SKM-1 (cell line): ENCODE measurements at regions not wholly inside any gene's neighbourhood (a gene's known extent, or its start where the extent isn't known, plus 50 kb on each side); places are given as distances from the start of the nearest gene placed in this dataset.
"Not testable (repeated sequence)": the region's sequence is repeated elsewhere in the genome, so short reads cannot be mapped to it uniquely, and the experiment has no call there.

ENCODE experiments used
- DNase-seq: peaks from one replicate; lab custom pipeline; 2025; ENCODE audit not compliant: unreplicated experiment; lab: John Stamatoyannopoulos, UW

GRCh38 chr9:108269371-108269770 is 586.4 kb downstream of the ACTL7B start:
- no peak for DNase-seq

- DNase-seq: no peak
These were observed 590.7 kb downstream of the ACTL7B start for GRCh38 chr9:108265065-108265464.

- DNase-seq: no peak
These were observed 591.7 kb downstream of the ACTL7B start for GRCh38 chr9:108264093-108264492.

DNA sequence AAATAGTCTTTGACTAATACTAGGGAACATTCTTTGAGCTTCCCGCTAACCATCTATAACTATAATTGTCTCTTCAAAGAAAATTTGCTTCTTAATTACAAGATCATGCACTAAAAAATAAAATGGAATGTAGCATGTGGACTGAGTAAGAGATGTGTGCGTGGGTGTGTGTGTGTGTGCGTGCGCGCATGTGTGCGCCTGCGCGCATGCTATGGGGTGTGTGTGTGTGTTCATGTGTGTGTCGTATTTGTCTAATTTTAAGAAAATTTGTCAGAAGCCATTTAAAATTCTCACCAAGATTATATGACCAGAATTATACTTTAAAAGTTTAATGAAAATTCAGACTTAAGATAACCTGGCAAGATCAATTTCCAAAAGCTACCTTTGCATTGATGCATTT is 593.0 kb downstream of the ACTL7B start:
- no peak for DNase-seq

DNA sequence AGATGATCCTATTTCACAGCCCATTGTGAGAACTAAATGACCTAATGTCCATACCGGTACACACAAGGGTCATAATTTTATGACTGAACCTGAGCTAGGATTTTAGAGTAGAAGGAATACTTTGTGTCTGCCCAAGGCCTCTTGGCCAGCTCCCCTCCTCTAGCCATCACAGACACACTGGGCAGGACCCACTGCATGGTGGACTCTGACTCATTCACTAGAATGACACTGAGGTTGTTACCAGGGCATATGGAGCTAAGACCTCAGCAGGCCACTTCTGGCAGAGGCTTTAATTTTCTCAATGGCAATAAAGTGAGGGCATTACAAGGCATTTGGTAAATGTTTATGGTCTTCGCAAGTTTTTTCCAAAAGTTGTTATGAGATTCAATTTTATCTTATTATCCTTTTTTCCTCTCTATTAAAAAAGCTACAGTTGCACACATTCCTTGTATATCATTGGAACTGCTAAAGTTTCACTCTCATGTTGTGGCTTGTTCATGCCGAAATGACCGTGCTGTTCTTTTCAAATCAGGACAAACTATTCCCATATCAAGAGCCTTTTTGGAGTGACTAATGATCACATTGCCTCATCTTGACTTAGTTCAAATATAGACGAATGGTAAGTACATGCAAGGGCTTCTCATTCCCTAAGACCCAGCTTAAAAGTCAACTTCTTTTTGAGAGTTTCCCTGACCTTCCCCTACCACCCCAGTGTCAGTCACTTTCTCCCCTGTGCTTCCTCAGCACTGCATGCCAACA is 595.7 kb downstream of the ACTL7B start:
- no peak for DNase-seq

DNA sequence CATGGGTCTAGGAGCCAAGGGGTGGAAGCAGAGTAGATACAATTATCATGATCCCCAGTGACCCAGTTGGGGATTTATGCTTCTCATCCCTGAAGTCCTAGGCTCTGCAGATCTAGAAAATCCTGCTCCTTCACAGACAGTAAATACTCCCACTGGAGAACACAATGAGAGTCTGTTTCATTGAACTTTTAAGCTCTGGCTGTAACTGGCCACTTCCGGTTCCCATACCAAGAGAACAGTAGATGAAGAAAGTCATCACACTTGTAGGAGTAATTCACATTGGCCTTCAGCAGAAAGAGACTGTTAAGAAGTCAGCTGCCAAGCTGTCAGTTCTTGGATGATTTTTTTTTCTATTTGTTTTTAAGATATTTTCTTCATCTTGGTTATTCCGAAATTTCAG is 597.1 kb downstream of the ACTL7B start:
- DNase-seq: no peak

DNA sequence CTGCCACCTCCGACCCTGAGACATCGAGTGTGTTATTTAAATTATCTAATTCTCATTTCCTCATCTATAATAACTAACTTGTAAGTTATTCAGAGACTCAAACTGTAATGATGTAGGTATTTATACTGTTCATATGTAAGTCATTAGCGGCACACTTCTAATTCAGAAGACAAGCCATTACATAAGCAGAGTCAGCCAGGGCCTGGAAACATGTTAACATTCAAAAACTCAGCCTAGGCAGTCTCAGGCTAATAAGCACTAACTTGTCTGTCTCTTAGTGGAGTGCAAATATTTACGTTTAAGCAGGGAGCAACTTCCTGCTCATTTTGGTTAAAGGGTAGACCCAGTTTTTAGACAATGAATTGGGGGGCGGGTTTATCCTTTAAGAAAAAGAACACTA is 598.4 kb downstream of the ACTL7B start:
- no peak for DNase-seq

GRCh38 chr9:108254236-108254635 is 601.5 kb downstream of the ACTL7B start:
- DNase-seq: no peak

- DNase-seq: not testable (repeated sequence)
These were observed 608.4 kb downstream of the ACTL7B start for GRCh38 chr9:108247391-108247790.

GRCh38 chr9:108245901-108246300 is 609.9 kb downstream of the ACTL7B start:
- DNase-seq: no peak

DNA sequence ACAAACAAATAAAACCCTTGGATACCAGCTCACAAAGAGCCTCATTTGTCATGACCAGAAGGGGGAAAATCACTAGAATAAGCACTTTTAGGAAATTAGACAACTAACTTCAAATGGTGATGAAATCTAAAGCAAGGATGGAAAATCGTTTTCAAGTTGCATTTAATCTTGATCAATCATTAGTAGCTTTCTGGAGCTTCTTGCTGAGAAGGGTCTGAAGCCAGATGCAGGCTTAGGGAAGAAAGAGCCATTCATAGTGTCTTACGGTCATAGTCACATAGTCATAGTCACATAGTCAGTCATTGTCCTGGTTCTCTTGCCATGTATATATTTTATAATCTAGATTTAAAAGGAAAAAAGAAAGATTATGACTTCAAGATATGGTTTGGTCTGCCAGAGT is 610.5 kb downstream of the ACTL7B start:
- DNase-seq: no peak

- no peak for DNase-seq
These were observed 611.1 kb downstream of the ACTL7B start for GRCh38 chr9:108244686-108245085.

GRCh38 chr9:108241384-108242073 is 614.3 kb downstream of the ACTL7B start:
- DNase-seq: no peak

DNA sequence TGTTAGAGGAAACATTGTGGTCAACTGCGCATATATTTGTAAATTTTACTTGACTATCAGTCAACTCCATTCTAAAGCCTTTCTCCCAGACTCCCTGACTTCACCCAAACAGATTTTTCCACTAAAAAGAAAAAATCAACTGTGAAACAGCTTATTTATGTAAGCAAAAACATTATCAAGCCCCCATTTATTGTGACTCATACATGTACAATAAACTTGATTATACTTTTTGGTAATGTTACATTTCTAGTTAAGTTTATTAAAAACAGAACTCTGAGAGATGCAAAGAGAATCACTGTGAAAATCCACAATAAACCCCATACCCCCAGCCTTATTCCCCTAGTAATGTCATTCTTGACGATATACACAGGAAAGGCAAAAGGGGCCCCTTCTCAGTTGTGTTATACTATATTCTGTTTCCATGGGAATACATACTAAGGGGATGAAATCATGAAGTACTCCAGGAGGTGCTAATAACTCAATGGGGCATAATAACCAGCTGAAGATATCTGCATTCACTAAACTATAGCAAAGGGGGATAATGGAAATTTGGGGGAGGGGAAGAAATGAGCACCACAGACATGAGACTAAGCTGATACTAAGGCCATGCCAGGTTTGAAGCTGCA is 616.0 kb downstream of the ACTL7B start:
- DNase-seq: no peak

GRCh38 chr9:108235609-108236008 is 620.2 kb downstream of the ACTL7B start:
- DNase-seq: no peak

DNA sequence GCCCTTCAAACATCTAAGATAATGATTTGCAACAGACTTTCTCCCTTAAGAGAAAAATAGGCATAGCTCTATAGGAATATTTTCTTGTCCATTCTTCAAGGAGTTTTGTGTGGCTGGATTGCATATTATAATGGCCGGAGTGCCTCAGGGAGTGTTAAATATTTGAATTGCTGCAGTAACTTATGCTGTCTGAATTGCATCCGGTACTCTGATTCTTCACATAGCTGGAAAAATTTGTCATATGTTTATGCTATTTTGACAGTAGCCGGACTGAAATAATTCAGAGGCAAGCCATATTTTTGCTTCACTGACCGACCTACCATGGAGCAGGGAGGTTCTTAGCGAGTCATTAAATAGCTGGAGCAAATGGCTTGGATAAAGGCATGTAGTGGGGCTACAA is 621.0 kb downstream of the ACTL7B start:
- no peak for DNase-seq

DNA sequence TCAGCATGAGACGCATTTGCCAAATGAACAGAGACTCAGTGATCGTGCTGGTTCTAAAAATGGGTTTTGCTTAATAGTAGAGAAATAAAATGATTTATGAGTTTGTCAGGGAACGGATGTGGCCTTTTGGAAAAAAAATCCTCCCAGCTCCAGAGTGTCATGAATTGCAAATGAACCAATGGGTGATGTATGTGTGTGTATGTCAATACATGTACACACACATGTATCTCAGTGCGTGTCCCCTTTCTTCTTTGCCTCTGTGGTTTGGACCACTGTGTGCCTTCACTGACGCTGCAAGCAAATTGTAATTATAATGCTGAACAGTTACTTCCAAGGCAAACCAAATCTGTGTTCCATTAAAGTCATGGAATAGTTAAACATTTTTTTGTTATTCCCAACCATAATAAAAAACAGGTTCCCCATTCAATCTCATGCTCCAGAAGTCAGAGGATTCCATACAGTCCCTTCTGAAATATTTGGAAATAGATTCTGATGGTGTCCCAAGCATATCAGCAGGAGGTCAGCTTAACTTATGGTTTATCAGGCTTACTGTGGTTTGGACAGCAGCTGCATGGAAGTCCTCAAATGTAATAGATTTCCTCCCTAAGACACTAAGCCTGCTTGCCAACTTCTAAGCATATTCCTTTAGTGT is 630.5 kb downstream of the ACTL7B start:
- DNase-seq: no peak

GRCh38 chr9:108224716-108225115 is 631.1 kb downstream of the ACTL7B start:
- no peak for DNase-seq

DNA sequence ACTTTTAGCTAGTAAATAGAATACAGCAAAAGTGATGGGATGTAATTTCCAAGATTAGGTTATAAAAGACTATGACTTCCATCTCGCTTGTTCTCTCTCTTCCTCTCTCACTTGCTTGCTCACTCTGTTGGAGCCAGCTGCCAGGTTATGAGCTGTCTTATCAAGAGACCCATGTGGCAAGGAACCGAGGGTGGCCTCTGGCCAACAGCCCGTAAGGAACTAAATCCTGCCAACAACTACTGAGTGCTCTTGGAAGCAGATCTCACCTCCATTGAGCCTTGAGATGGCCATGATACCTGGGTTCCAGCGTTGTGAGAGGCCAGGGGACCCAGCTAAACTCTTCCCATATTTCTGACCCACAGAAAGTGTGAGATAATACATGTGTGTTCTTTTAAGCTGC is 636.1 kb downstream of the ACTL7B start:
- no peak for DNase-seq

GRCh38 chr9:108217431-108218349 is 638.1 kb downstream of the ACTL7B start:
- DNase-seq: no peak

- DNase-seq: no peak
These were observed 642.3 kb downstream of the ACTL7B start for GRCh38 chr9:108213511-108213910.
